Ishikawa (cell line): ENCODE measurements at regions not wholly inside any gene's neighbourhood (a gene's known extent, or its start where the extent isn't known, plus 50 kb on each side); places are given as distances from the start of the nearest gene placed in this dataset.

Experiments
- CEBPB ChIP-seq: IDR thresholded peaks from 2 replicates; pipeline ENCODE4 v1.6.1; 2012
- CREB1 ChIP-seq: IDR thresholded peaks from 2 replicates; pipeline ENCODE4 v1.6.1; 2012; ENCODE audit warnings: low read depth
- EGR1 ChIP-seq: IDR thresholded peaks from 2 replicates; pipeline ENCODE4 v1.6.1; 2012
- EP300 ChIP-seq: IDR thresholded peaks from 2 replicates; pipeline ENCODE4 v1.6.1; 2012; ENCODE audit warnings: borderline replicate concordance
- FOXM1 ChIP-seq: IDR thresholded peaks from 2 replicates; pipeline ENCODE4 v1.6.1; 2012; ENCODE audit warnings: low read depth, borderline replicate concordance
- NFIC ChIP-seq: IDR thresholded peaks from 2 replicates; pipeline ENCODE4 v1.6.1; 2012
- RAD21 ChIP-seq: IDR thresholded peaks from 2 replicates; pipeline ENCODE4 v1.6.1; 2012; ENCODE audit warnings: low read depth
- TAF1 ChIP-seq: IDR thresholded peaks from 2 replicates; pipeline ENCODE4 v1.6.1; 2012; ENCODE audit warnings: low read depth, mild to moderate bottlenecking
- TCF12 ChIP-seq: IDR thresholded peaks from 2 replicates; pipeline ENCODE4 v1.6.1; 2012; ENCODE audit warnings: low read depth
- TEAD4 ChIP-seq: IDR thresholded peaks from 2 replicates; pipeline ENCODE4 v1.6.1; 2012
- USF1 ChIP-seq: IDR thresholded peaks from 2 replicates; pipeline ENCODE4 v1.6.1; 2012
- YY1 ChIP-seq: IDR thresholded peaks from 2 replicates; pipeline ENCODE4 v1.6.1; 2012; ENCODE audit warnings: low read depth
- ZBTB7A ChIP-seq: IDR thresholded peaks from 2 replicates; pipeline ENCODE4 v1.6.1; 2012; ENCODE audit warnings: low read depth
- TF ChIP-seq, protein P1 (sequence below): IDR thresholded peaks from 2 replicates; pipeline ENCODE4 v1.6.1; 2012; ENCODE audit warnings: low read depth, mild to moderate bottlenecking
- TF ChIP-seq, protein P2 (sequence below): IDR thresholded peaks from 2 replicates; pipeline ENCODE4 v1.6.1; 2012

DNA sequence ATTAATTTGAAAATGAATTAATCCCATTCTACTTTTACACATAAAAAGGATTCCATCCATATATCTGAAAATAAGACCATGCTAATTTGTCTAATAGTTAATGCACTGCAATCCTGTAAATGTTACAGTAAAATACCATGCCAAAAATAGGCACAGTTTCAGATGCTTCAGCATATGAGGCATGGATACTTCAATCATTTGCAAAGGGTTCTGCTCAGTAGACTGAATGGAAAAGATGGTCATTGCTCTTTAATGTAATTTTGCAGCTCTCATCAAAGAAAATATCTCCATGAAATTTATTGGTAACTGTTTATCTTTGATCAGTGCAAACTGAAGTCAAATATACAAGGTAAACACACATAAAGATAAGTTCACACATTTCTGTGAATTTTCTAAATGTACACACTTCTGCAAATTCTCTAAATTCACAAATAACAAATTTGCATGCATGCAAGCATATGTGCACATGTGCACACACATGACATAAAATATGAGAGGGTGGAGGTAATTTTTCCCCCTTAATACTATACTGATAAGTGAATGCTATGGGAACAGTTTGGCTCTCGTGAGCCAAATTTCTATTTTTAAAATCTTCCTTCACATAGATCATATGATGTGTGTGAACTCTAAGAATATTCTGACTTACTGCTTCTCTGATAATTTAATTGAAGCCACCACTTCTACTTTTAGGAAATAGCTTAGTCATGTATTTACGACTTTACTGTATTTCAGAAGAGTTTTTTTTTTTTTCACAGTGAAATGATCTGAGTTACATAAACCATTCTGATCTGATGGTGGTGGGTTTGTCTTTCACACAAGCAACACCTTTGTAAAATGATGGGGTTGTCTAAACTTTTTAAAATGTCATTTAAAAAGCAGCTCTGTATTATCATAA, 996.8 kb upstream of the CITED2 start:
- no peak for TF ChIP-seq CREB1
- no peak for TF ChIP-seq FOXM1
- TF ChIP-seq TCF12: no peak
- TF ChIP-seq NFIC: no peak
- no peak for TF ChIP-seq USF1
- TF ChIP-seq EGR1: no peak
- TF ChIP-seq ZBTB7A: no peak
- TF ChIP-seq RAD21: no peak
- TF ChIP-seq TAF1: no peak
- no peak for TF ChIP-seq EP300
- TF ChIP-seq, protein P1, sequence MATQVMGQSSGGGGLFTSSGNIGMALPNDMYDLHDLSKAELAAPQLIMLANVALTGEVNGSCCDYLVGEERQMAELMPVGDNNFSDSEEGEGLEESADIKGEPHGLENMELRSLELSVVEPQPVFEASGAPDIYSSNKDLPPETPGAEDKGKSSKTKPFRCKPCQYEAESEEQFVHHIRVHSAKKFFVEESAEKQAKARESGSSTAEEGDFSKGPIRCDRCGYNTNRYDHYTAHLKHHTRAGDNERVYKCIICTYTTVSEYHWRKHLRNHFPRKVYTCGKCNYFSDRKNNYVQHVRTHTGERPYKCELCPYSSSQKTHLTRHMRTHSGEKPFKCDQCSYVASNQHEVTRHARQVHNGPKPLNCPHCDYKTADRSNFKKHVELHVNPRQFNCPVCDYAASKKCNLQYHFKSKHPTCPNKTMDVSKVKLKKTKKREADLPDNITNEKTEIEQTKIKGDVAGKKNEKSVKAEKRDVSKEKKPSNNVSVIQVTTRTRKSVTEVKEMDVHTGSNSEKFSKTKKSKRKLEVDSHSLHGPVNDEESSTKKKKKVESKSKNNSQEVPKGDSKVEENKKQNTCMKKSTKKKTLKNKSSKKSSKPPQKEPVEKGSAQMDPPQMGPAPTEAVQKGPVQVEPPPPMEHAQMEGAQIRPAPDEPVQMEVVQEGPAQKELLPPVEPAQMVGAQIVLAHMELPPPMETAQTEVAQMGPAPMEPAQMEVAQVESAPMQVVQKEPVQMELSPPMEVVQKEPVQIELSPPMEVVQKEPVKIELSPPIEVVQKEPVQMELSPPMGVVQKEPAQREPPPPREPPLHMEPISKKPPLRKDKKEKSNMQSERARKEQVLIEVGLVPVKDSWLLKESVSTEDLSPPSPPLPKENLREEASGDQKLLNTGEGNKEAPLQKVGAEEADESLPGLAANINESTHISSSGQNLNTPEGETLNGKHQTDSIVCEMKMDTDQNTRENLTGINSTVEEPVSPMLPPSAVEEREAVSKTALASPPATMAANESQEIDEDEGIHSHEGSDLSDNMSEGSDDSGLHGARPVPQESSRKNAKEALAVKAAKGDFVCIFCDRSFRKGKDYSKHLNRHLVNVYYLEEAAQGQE: no peak
- TF ChIP-seq TEAD4: no peak
- TF ChIP-seq CEBPB: no peak
- TF ChIP-seq, protein P2, sequence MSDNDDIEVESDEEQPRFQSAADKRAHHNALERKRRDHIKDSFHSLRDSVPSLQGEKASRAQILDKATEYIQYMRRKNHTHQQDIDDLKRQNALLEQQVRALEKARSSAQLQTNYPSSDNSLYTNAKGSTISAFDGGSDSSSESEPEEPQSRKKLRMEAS: no peak
- TF ChIP-seq YY1: no peak

- TF ChIP-seq, protein P2: no peak
- TF ChIP-seq NFIC (no peak), USF1 (no peak), FOXM1 (no peak), ZBTB7A (no peak), TCF12 (no peak), EP300 (no peak), CEBPB (no peak), YY1 (no peak), TEAD4 (no peak), TAF1 (no peak), EGR1 (no peak), CREB1 (no peak), RAD21 (no peak)
- TF ChIP-seq, protein P1: no peak
Measured at GRCh38 chr6:140370441-140370840, 996.0 kb upstream of the CITED2 start.

- TF ChIP-seq, protein P2: no peak
- no peak for TF ChIP-seq EGR1
- no peak for TF ChIP-seq TCF12
- no peak for TF ChIP-seq YY1
- no peak for TF ChIP-seq NFIC
- no peak for TF ChIP-seq USF1
- TF ChIP-seq ZBTB7A: no peak
- TF ChIP-seq RAD21: no peak
- TF ChIP-seq TAF1: no peak
- no peak for TF ChIP-seq CREB1
- TF ChIP-seq, protein P1: no peak
- TF ChIP-seq TEAD4: no peak
Measured at GRCh38 chr6:140366991-140367390, 992.5 kb upstream of the CITED2 start.

DNA sequence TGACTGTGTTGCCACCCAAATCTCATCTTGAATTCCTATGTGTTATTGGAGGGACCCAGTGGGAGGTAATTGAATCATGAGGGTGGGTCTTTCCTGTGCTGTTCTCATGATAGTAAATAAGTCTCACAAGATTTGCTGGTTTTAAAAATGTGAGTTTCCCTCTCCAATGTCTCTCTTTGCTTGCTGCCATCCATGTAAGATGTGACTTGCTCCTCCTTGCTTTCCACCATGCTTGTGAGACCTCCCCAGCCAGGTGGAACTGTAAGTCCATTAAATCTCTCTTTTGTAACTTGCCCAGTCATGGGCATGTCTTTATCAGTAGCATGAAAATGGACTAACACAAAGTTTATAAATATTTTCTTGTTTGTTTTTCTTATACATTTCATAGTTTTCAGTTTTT, 990.5 kb upstream of the CITED2 start:
- TF ChIP-seq CREB1 (no peak), RAD21 (no peak)
